CD4-positive, alpha-beta T cell (primary cell): ENCODE measurements at regions not wholly inside any gene's neighbourhood (a gene's known extent, or its start where the extent isn't known, plus 50 kb on each side); places are given as distances from the start of the nearest gene placed in this dataset.

ENCODE experiments used
- ATAC-seq: fragments of 200-7000 bp; cut with Tn5 transposase; one replicate; pipeline ENCODE4 v1.10.0; 2022; ENCODE audit warnings: mild to moderate bottlenecking; ENCODE audit not compliant: poor library complexity
- CTCF ChIA-PET: fragments of 350-600 bp; sonication (Branson Sonifier 250); formaldehyde crosslinking; loops from one replicate; lab custom pipeline; 2021; ENCODE audit warnings: antibody characterized with exemption, inconsistent platforms; lab: Charles Lee
- POLR2A ChIA-PET: fragments of 350-600 bp; sonication (Branson Sonifier 250); formaldehyde crosslinking; loops from one replicate; lab custom pipeline; 2021; ENCODE audit warnings: antibody characterized with exemption, inconsistent platforms; lab: Charles Lee
- DNase-seq, 14 experiments: peaks; one replicate each; pipeline ENCODE4 v3.0.0-alpha.2; 2013 to 2020; ENCODE audit warnings: mixed read lengths in 2 of 14
- H3K27ac ChIP-seq, 2 donors: one replicate each; pipeline versions ENCODE4 v1.5.1 to v1.7.0; 2013; ENCODE audit warnings: low read length in 2 of 2, low read depth in 1 of 2, mild to moderate bottlenecking in 1 of 2
- H3K27me3 ChIP-seq, 2 experiments: 1 replicate in 1 of 2; 2 replicates in 1 of 2; pipeline versions ENCODE4 v1.6.1 to v1.7.0; 2013; ENCODE audit warnings: low read length in 2 of 2, control low read depth in 1 of 2, mild to moderate bottlenecking in 1 of 2, moderate library complexity in 1 of 2; ENCODE audit not compliant: insufficient read depth in 2 of 2, control insufficient read depth in 1 of 2
- H3K36me3 ChIP-seq: one replicate; pipeline ENCODE4 v1.6.1; 2013; ENCODE audit warnings: low read length, control low read depth; ENCODE audit not compliant: insufficient read depth
- H3K4me1 ChIP-seq: one replicate; pipeline ENCODE4 v1.6.1; 2013; ENCODE audit warnings: low read length, control low read depth; ENCODE audit not compliant: insufficient read depth
- H3K4me3 ChIP-seq: one replicate; pipeline ENCODE4 v1.5.1; 2013; ENCODE audit warnings: mild to moderate bottlenecking, low read length, moderate library complexity
- H3K9me3 ChIP-seq, 2 experiments: 1 replicate in 1 of 2; 2 replicates in 1 of 2; pipeline versions ENCODE4 v1.6.1 to v1.7.0; 2013; ENCODE audit warnings: low read length in 2 of 2, mild to moderate bottlenecking in 2 of 2, control low read depth in 1 of 2, moderate library complexity in 1 of 2; ENCODE audit not compliant: control insufficient read depth in 1 of 2, insufficient read depth in 1 of 2
- H3K27ac Mint-ChIP-seq: one replicate; pipeline ENCODE4 v1.8.0; 2020; ENCODE audit warnings: mixed read lengths
- H3K27me3 Mint-ChIP-seq: one replicate; pipeline ENCODE4 v1.8.0; 2021; ENCODE audit warnings: mixed read lengths
- H3K36me3 Mint-ChIP-seq: one replicate; pipeline ENCODE4 v1.8.0; 2021; ENCODE audit warnings: low read depth, mixed read lengths
- H3K4me1 Mint-ChIP-seq: one replicate; pipeline ENCODE4 v1.8.0; 2021; ENCODE audit warnings: low read depth, mixed read lengths
- H3K4me3 Mint-ChIP-seq: one replicate; pipeline ENCODE4 v1.8.0; 2020; ENCODE audit warnings: mild to moderate bottlenecking, mixed read lengths
- H3K9me3 Mint-ChIP-seq: one replicate; pipeline ENCODE4 v1.8.0; 2020; ENCODE audit warnings: mixed read lengths
- CTCF ChIP-seq: fragments of 200-600 bp; IDR thresholded peaks from one replicate; pipeline ENCODE4 v1.8.0; 2022; ENCODE audit warnings: antibody characterized with exemption, mild to moderate bottlenecking
- intact Hi-C, 2 experiments: fragments of 100-400 bp; cut with DNase I in 1 of 2; cut with micrococcal nuclease in 1 of 2; formaldehyde crosslinking; loops; one replicate each; pipeline versions ENCODE4 v1.15.1 to v1.9.0; 2023 to 2025; cut with DNase I, micrococcal nuclease

- no peak overlapping the region for H3K4me3 Mint-ChIP-seq
- Histone ChIP-seq H3K27ac (no peak overlapping the region), H3K9me3 (peaks cover 0 to 11% of the 10 kb centered on the region in 2 experiments), H3K27me3 (no peaks in the 10 kb centered on the region), H3K4me3 (no peak overlapping the region), H3K36me3 (no peaks in the 10 kb centered on the region), H3K4me1 (peaks cover 22% of the 10 kb centered on the region)
- no peak overlapping the region for H3K27ac Mint-ChIP-seq
- no peaks in the 10 kb centered on the region for H3K36me3 Mint-ChIP-seq
- ChIA-PET CTCF (no interaction called here), POLR2A (no interaction called here)
- intact Hi-C loops: no loop called here
- peaks cover 1% of the 10 kb centered on the region for H3K27me3 Mint-ChIP-seq
- DNase-seq (no peak), ATAC-seq (no peak)
- H3K9me3 Mint-ChIP-seq: no peaks in the 10 kb centered on the region
- H3K4me1 Mint-ChIP-seq: peaks cover 10% of the 10 kb centered on the region
- no peak for TF ChIP-seq CTCF
Observed at GRCh38 chr10:31605426-31605825, 286.4 kb downstream of the ZEB1 start.

GRCh38 chr10:31604646-31605170 is 285.7 kb downstream of the ZEB1 start:
- Mint-ChIP-seq H3K36me3 (no peaks in the 10 kb centered on the region), H3K9me3 (no peaks in the 10 kb centered on the region), H3K4me3 (peak overlapping the region; percentile 90), H3K27me3 (no peaks in the 10 kb centered on the region), H3K4me1 (peaks cover 10% of the 10 kb centered on the region), H3K27ac (no peak overlapping the region)
- intact Hi-C loops: no loop called here
- H3K4me3 ChIP-seq: no peak overlapping the region
- no peak for TF ChIP-seq CTCF
- POLR2A ChIA-PET: interaction anchor here (0.6 kb wide), 1 partner anchor 189 kb away, joined by 3 read pairs; no protein-coding TSS in a partner anchor
- no peak overlapping the region for H3K27ac ChIP-seq
- H3K27me3 ChIP-seq: no peaks in the 10 kb centered on the region
- ATAC-seq (no peak), DNase-seq (no peak)
- CTCF ChIA-PET: no interaction called here
- H3K4me1 ChIP-seq: peaks cover 22% of the 10 kb centered on the region
- H3K9me3 ChIP-seq: peaks cover 0 to 11% of the 10 kb centered on the region in 2 experiments
- H3K36me3 ChIP-seq: no peaks in the 10 kb centered on the region

DNA sequence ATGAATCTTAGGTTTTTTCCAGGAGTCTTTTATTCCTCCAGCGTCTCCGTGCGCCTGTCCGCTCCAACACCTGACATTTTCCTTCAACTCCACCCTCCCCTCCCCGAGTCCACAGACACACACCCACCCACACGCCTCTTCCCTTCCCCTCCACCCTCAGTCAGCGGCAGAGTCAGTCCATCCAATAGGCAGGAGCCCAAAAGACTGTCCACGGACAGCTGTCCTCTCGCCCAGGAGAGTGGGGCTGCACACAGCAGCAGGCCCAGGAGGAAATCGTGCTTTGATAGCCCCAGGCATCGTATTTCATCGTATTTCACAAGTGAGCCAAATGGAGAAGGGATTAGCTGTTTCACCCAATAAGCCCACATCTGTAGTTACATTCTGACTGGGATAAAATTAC is 285.1 kb downstream of the ZEB1 start:
- intact Hi-C loops: no loop called here
- H3K4me3 ChIP-seq: peak overlapping the region; percentile 58
- ATAC-seq (no peak), DNase-seq (no peak)
- Mint-ChIP-seq H3K4me1 (peaks cover 10% of the 10 kb centered on the region), H3K36me3 (no peaks in the 10 kb centered on the region), H3K27ac (no peak overlapping the region), H3K4me3 (peak overlapping the region; percentile 90), H3K27me3 (no peaks in the 10 kb centered on the region), H3K9me3 (no peaks in the 10 kb centered on the region)
- peaks cover 22% of the 10 kb centered on the region for H3K4me1 ChIP-seq
- ChIA-PET CTCF (no interaction called here), POLR2A (interaction anchor here (0.6 kb wide), 1 partner anchor 188 kb away, joined by 3 read pairs; no protein-coding TSS in a partner anchor)
- H3K9me3 ChIP-seq: peaks cover 0 to 11% of the 10 kb centered on the region in 2 experiments
- no peaks in the 10 kb centered on the region for H3K27me3 ChIP-seq
- no peaks in the 10 kb centered on the region for H3K36me3 ChIP-seq
- TF ChIP-seq CTCF: no peak
- no peak overlapping the region for H3K27ac ChIP-seq
